Myocyte (in vitro differentiated cells): ENCODE measurements at regions not wholly inside any gene's neighbourhood (a gene's known extent, or its start where the extent isn't known, plus 50 kb on each side); places are given as distances from the start of the nearest gene placed in this dataset.
"Not testable (repeated sequence)": the region's sequence is repeated elsewhere in the genome, so short reads cannot be mapped to it uniquely, and the experiment has no call there.

Experiments
- DNase-seq: peaks from one replicate; pipeline ENCODE4 v3.0.0-alpha.2; 2012; ENCODE audit warnings: low read depth

DNA sequence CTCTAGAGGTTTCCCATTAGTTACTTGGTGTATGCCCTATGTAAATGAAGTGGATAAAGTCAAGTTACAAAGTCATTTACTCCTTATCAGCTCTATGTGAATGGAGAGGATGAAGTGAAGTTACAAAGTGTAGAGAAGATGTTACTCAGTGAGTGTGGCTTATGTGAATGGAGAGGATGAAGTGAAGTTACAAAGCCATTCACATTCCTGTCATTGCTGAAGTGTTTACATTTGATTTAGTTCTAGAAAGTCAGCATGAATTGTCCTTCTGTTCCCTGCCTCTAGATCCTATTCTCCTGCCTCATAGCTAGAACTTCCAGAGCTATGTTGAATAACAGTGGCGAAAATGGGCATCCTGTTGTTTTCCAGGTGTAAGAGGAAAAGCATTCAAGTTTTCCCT is 880.1 kb downstream of the DNAJB9 start:
- DNase-seq, result no peak

DNA sequence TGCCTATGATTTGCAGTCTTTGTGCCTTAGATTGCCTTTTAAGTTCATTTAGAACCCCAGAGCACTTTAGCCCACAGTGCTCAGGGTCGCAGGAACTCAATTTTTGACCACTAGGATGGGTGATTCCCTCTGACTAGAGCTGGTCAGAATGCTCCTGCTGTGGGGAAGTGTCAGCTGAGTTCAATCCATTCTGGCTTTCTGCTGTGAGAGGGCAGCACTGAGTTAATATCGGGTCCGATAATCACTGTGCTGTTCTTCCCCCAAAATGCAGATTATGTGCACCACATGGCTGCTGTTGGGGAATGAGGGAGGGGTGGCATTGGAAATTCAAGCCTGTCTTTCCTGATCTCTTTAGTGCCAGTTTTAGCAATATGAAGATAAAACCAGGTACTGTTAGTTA is 886.4 kb downstream of the DNAJB9 start:
- DNase-seq, result no peak

GRCh38 chr7:109460296-109460695 is 890.6 kb downstream of the DNAJB9 start:
- DNase-seq, result no peak

GRCh38 chr7:109462171-109462570 is 892.5 kb downstream of the DNAJB9 start:
- no peak for DNase-seq

GRCh38 chr7:109467729-109468128 is 898.1 kb downstream of the DNAJB9 start:
- not testable (repeated sequence) for DNase-seq

- DNase-seq, result no peak
These were observed 903.5 kb downstream of the DNAJB9 start for GRCh38 chr7:109473172-109473571.

DNA sequence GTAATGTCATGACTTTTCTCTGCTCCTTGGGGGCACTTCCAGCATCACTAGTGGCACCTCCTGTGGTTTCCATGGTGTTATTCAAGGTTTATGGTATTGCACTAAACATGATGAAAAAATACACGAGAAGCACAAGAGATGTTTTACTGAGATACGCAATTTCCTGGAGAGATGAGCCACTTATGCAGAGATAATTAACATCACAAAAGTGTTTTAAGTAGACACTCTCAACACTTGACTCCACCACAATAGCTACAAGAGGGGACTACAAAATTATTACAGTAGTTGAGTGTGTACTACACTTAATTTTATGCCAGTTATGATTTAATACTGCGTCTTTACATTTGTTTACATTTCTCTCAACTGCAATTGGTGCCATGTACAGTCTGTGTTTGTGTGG is 906.7 kb downstream of the DNAJB9 start:
- no peak for DNase-seq

GRCh38 chr7:109479388-109479787 is 909.7 kb downstream of the DNAJB9 start:
- DNase-seq, result no peak

DNA sequence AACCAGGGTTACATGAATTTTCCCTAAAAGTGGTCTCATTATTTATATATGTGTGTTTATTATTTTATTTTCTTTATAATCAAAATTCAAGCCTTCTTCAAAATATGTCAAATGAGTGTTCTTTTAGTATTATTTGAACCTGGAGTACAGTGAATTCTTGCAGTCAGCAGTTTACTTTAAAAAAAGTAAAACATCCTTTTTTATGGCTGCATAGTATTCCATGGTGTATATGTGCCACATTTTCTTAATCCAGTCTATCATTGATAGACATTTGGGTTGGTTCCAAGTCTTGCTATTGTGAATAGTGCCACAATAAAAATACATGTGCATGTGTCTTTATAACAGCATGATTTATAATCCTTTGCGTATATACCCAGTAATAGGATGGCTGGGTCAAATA is 920.9 kb downstream of the DNAJB9 start:
- DNase-seq, result not testable (repeated sequence)

GRCh38 chr7:109497053-109497452 is 927.4 kb downstream of the DNAJB9 start:
- no peak for DNase-seq

DNA sequence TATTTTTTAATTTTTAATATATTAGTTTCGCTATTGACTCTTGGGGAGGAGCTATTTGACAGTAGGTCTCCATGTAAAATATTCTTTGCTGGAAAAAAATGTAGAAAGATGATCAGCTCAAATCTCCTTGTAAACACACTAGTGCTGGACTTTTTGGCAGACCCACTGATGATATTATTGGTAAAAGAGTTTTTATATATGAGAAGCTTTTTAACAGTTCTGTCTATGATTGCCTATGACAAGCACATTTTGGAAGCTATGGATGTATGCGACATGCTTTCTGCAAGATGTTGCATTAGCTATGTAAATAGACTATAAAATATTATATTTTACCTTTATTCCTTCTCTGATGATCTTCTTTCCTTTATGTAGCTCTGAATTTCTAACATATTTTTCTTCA is 928.5 kb downstream of the DNAJB9 start:
- no peak for DNase-seq

- no peak for DNase-seq
These were observed 933.7 kb downstream of the DNAJB9 start for GRCh38 chr7:109503421-109503820.

DNA sequence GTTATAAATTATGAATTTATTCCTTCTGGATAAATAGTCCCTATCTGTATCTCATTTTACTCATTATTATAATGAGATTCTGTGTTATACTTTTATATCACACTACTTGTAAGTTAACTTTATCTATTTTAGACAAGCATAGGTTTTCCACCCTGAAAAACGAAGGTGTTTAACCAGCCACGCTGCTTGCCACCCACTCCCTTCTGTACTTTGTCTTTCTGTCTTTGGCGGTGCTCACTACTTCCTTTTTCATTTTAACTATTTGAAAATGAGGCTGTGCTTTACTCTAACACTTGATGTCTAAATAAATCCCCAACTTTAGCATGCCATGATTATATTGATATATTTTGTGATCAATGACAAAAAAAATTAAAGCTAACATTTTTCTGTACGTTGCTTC is 952.9 kb downstream of the DNAJB9 start:
- no peak for DNase-seq

GRCh38 chr7:109527833-109528232 is 958.2 kb downstream of the DNAJB9 start:
- DNase-seq, result no peak

- DNase-seq, result no peak
These were observed 960.0 kb downstream of the DNAJB9 start for GRCh38 chr7:109529712-109530111.

DNA sequence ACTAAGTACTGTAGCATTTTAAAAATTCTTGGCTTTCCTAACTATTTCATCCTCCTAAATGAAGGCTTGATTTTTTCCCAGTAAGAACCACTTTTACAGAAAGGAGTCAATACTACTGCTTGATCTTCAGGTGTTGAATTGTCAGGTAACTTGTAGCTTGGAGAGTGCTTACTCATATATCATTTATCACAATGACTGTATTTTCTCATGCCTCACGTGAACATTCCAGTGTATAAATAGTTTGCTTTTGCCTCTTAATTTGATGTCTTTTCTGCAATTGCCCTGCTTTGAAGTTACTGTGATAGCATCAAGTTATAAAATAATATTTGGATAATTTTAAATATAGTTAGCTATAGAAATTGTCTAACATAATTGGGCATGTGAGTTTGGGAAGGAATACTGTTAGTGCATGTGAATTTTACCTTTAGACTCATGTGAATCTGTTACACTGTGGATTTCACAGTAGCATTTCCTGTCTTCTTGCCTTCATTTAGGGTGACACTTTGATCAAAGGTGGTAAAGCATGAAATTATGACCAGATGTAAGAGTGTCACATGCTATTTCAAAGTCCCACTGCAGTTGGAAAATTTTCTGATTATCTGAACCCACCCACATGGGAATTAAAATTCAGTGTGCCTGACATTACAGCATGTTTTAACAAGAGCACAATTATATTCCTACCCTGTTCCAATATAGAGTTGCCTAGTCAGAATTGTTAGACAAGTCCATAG is 962.8 kb downstream of the DNAJB9 start:
- DNase-seq, result no peak

DNA sequence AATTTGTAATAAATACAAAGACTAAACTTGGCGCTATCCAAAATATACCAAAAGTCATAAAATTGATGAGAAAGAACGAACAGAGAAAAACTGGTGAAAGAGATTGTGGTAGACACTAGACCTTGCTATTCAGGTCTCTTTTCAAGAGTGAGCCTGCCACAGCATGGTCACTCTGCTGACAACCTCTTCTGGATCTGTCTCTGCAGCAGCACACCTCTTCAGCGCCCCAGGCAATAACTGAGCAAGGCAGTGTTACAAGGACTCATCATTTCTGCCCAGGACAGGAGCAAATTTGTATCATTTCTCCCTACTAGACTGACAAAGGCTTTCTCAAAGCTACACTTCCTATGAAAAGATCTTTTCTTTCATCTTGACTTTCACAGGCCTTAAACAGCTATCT is 976.0 kb downstream of the DNAJB9 start:
- no peak for DNase-seq

GRCh38 chr7:109549471-109550193 is 980.0 kb downstream of the DNAJB9 start:
- DNase-seq, result no peak

GRCh38 chr7:109552017-109552416 is 982.3 kb downstream of the DNAJB9 start:
- no peak for DNase-seq

DNA sequence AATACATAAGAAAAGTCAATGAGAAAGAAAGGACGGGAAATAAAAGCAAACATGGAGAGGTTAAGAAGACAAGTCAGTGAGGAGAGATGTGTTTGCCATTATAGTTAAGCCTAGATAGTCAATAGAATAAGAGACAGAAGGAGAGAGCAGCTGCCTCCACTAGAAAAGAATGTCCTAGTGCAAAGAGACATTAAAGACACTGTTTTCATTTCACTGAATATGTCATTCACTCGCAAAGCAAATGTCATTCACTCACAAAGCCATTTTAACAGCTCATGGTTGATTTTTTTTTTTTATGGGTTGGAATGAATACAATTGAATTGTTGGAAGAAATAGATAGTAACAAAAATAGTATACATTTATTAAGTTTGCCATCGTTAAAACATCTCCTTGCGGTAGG is 1007.6 kb downstream of the DNAJB9 start:
- no peak for DNase-seq

- DNase-seq, result no peak
These were observed 1010.2 kb downstream of the DNAJB9 start for GRCh38 chr7:109579901-109580300.

- no peak for DNase-seq
These were observed 1012.5 kb downstream of the DNAJB9 start for GRCh38 chr7:109582211-109582610.

DNA sequence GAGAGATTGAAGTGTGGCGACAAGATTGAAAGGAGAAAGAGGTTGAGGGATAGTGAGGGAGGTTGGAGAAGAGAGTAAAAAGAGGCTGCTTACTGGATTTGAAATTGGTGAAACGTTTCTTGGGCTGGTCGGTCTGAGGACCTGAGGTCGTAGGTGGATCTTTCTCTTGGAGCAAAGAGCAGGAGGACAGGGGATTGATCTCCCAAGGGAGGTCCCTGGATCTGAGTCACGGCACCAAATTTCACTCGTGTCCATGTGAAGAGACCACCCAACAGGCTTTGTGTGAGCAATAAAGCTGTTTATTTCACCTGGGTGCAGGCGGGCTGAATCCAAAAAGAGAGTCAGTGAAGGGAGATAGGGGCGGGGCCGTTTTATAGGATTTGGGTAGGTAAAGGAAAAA is 1027.3 kb downstream of the DNAJB9 start:
- DNase-seq, result not testable (repeated sequence)
